Mammary epithelial cell (primary cell): ENCODE measurements at regions not wholly inside any gene's neighbourhood (a gene's known extent, or its start where the extent isn't known, plus 50 kb on each side); places are given as distances from the start of the nearest gene placed in this dataset.

ENCODE experiments used
- CTCF ChIP-seq, 2 donors: IDR thresholded peaks in 1 of 2; conservative IDR thresholded peaks in 1 of 2; 2 replicates each; pipeline ENCODE4 v1.5.1; 2011 to 2012; ENCODE audit warnings: inconsistent platforms in 2 of 2, low read length in 2 of 2, mild to moderate bottlenecking in 2 of 2, control low read depth in 1 of 2, low read depth in 1 of 2; ENCODE audit not compliant: insufficient read depth in 1 of 2; ENCODE audit errors: extremely low read depth in 1 of 2
- EZH2 ChIP-seq: IDR thresholded peaks from 2 replicates; pipeline ENCODE4 v1.6.1; 2012; ENCODE audit warnings: low read length, inconsistent platforms, borderline replicate concordance

GRCh38 chr3:103601666-103602065 lies 1166.9 kb downstream of the ZPLD1 start:
- no peak for TF ChIP-seq CTCF (conservative IDR thresholded peaks at IDR 0.05 in 1 of 2, IDR thresholded peaks at IDR 0.05 in 1 of 2; ENCODE audit: extremely low read depth in 1 of 2, insufficient read depth in 1 of 2, low read depth in 1 of 2, low read length in 2 of 2)
- no peak for TF ChIP-seq EZH2
